Endothelial cell of umbilical vein (primary cell): ENCODE measurements at regions not wholly inside any gene's neighbourhood (a gene's known extent, or its start where the extent isn't known, plus 50 kb on each side); places are given as distances from the start of the nearest gene placed in this dataset.

Experiments used
- BruUV-seq: library from RNA; stranded (reverse); fragments of 400-500 nt; replicated peaks from 2 replicates; lab custom pipeline; 2021; lab: Mats Ljungman, UMichigan
- CTCF ChIA-PET: fragments of 300-600, 350-600 bp; sonication (Branson Sonifier 250); formaldehyde crosslinking; loops from one replicate; lab custom pipeline; 2021; ENCODE audit warnings: antibody characterized with exemption, inconsistent platforms; lab: Charles Lee
- POLR2A ChIA-PET: fragments of 300-600, 350-600 bp; sonication (Branson Sonifier 250); formaldehyde crosslinking; loops from one replicate; lab custom pipeline; 2021; ENCODE audit warnings: antibody characterized with exemption, inconsistent platforms; lab: Charles Lee
- DNase-seq: peaks from one replicate; pipeline ENCODE4 v3.0.0-alpha.2; 2011; ENCODE audit warnings: low read depth, low spot score
- FAIRE-seq: peaks from 2 replicates; lab custom pipeline; 2011; peaks lifted over from hg19 to GRCh38; lab: Jason Lieb, UNC
- H2AFZ ChIP-seq: 2 replicates; pipeline ENCODE4 v1.6.0; 2012; ENCODE audit warnings: low read depth, low read length, control low read depth, inconsistent platforms
- H3K27ac ChIP-seq: 2 replicates; pipeline ENCODE4 v1.5.1; 2011; ENCODE audit warnings: low read depth, mild to moderate bottlenecking, control low read depth, low read length, moderate library complexity; ENCODE audit not compliant: insufficient read depth
- H3K27me3 ChIP-seq, 2 experiments: 2 replicates each; pipeline versions ENCODE4 v1.6.0 to v1.6.1; 2011; ENCODE audit warnings: low read length in 2 of 2, mixed read lengths in 1 of 2; ENCODE audit not compliant: control insufficient read depth in 2 of 2, insufficient read depth in 2 of 2
- H3K36me3 ChIP-seq, 2 experiments: 2 replicates in 1 of 2; 3 replicates in 1 of 2; pipeline ENCODE4 v1.5.1; 2011; ENCODE audit warnings: low read length in 2 of 2, mild to moderate bottlenecking in 1 of 2, moderate library complexity in 1 of 2; ENCODE audit not compliant: control insufficient read depth in 2 of 2, insufficient read depth in 2 of 2; ENCODE audit errors: extremely low read depth in 1 of 2
- H3K4me1 ChIP-seq: 3 replicates; pipeline ENCODE4 v1.5.1; 2011; ENCODE audit warnings: mild to moderate bottlenecking, low read length; ENCODE audit not compliant: control insufficient read depth, insufficient read depth; ENCODE audit errors: extremely low read depth
- H3K4me2 ChIP-seq: 2 replicates; pipeline ENCODE4 v1.6.1; 2011; ENCODE audit warnings: low read length, control low read depth, mixed read lengths; ENCODE audit not compliant: insufficient read depth
- H3K4me3 ChIP-seq, 3 experiments: fragments of 200-600 bp in 1 of 3; sonication (generic), shearing (Covaris generic) in 1 of 3; replicated peaks in 1 of 3; 2 replicates each; pipeline ENCODE4 v1.5.1; 2011 to 2016; ENCODE audit warnings: control low read depth in 3 of 3, low read length in 3 of 3, mild to moderate bottlenecking in 2 of 3, inconsistent platforms in 1 of 3, low read depth in 1 of 3, moderate library complexity in 1 of 3; ENCODE audit not compliant: insufficient read depth in 1 of 3
- H3K79me2 ChIP-seq: 2 replicates; pipeline ENCODE4 v1.6.0; 2012; ENCODE audit warnings: low read length, inconsistent platforms; ENCODE audit not compliant: control insufficient read depth, insufficient read depth
- H3K9ac ChIP-seq: replicated peaks from 2 replicates; pipeline ENCODE3; 2011; ENCODE audit warnings: low read length, control low read depth; ENCODE audit not compliant: insufficient read depth; ENCODE audit errors: extremely low read depth
- H3K9me1 ChIP-seq: replicated peaks from 3 replicates; pipeline ENCODE4 v1.6.0; 2011; ENCODE audit warnings: mild to moderate bottlenecking, low read length; ENCODE audit not compliant: control insufficient read depth, insufficient read depth; ENCODE audit errors: extremely low read depth
- H3K9me3 ChIP-seq: replicated peaks from 2 replicates; pipeline ENCODE4 v1.5.1; 2012; ENCODE audit warnings: low read length, inconsistent platforms; ENCODE audit not compliant: control insufficient read depth, insufficient read depth
- H4K20me1 ChIP-seq: replicated peaks from 2 replicates; pipeline ENCODE3; 2011; ENCODE audit warnings: mild to moderate bottlenecking, low read length; ENCODE audit not compliant: control insufficient read depth, insufficient read depth; ENCODE audit errors: extremely low read depth
- EZH2 ChIP-seq: IDR thresholded peaks from 2 replicates; pipeline ENCODE4 v1.6.1; 2012; ENCODE audit warnings: borderline replicate concordance, low read depth, mild to moderate bottlenecking, moderate library complexity, low read length, inconsistent platforms; ENCODE audit not compliant: severe bottlenecking
- FOS ChIP-seq: IDR thresholded peaks from 2 replicates; pipeline ENCODE4 v1.6.1; 2011; ENCODE audit warnings: mild to moderate bottlenecking, low read length, moderate library complexity, borderline replicate concordance; ENCODE audit not compliant: insufficient read depth
- GATA2 ChIP-seq: IDR thresholded peaks from 2 replicates; pipeline ENCODE4 v1.7.0; 2011; ENCODE audit warnings: low read depth, mild to moderate bottlenecking, moderate library complexity, mixed read lengths, low read length; ENCODE audit not compliant: insufficient read length, insufficient read depth
- JUN ChIP-seq: IDR thresholded peaks from 2 replicates; pipeline ENCODE4 v1.6.1; 2011; ENCODE audit warnings: borderline replicate concordance, low read depth; ENCODE audit not compliant: insufficient read length, insufficient read depth
- MYC ChIP-seq: IDR thresholded peaks from one replicate; pipeline ENCODE4 v1.6.1; 2011; ENCODE audit warnings: mild to moderate bottlenecking, low read depth, low read length
- POLR2A ChIP-seq: IDR thresholded peaks from 2 replicates; pipeline ENCODE4 v1.6.1; 2012; ENCODE audit warnings: low read depth, mild to moderate bottlenecking, control low read depth, low read length
- POLR2AphosphoS5 ChIP-seq: IDR thresholded peaks from 2 replicates; pipeline ENCODE4 v1.6.1; 2012; ENCODE audit warnings: low read depth, mild to moderate bottlenecking, control low read depth, low read length, moderate library complexity; ENCODE audit not compliant: insufficient read depth
- dilution Hi-C: fragments of 300-500 bp; cut with MboI; formaldehyde crosslinking; loops from one replicate; pipeline ENCODE4 v1.15.0; 2019; ENCODE audit warnings: low sequenced_read_pairs; ENCODE audit not compliant: extremely low pct_ligation_motif_present
- intact Hi-C: fragments of 100-400 bp; cut with micrococcal nuclease; formaldehyde crosslinking; loops from one replicate; pipeline ENCODE4 v1.10.0; 2022
- TF ChIP-seq, protein P1 (sequence below): IDR thresholded peaks from 2 replicates; pipeline ENCODE4 v1.6.1; 2011; ENCODE audit not compliant: insufficient read depth, insufficient read length
- TF ChIP-seq, protein P2 (sequence below), 2 donors: IDR thresholded peaks; 1 replicate in 1 of 2; 2 replicates in 1 of 2; pipeline ENCODE4 v1.5.1; 2011; ENCODE audit warnings: low read length in 2 of 2, mild to moderate bottlenecking in 2 of 2, moderate library complexity in 2 of 2, control low read depth in 1 of 2, inconsistent platforms in 1 of 2, low read depth in 1 of 2; ENCODE audit not compliant: insufficient read depth in 1 of 2; ENCODE audit errors: extremely low read depth in 1 of 2

DNA sequence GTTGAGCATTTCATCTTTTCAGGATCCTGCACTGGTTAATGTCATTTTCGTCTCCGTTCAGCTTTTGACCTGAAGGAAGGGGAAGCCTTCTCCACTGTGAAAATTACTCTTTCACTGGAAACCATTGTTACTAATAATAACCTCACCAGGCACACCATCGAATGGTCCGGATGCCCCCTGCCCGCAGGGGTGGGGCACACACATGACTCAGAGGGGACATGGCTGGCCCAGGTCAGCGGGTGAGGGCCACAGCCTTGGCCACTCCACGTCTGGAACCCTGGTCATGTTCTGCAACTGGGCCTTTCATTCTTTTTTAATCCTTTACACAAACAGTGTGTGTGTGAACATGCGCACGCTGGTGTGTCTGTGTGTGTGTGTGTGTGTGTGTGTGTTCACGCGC is 191.8 kb downstream of the BCOR start:
- H3K36me3 ChIP-seq, result no peaks in the 10 kb centered on the region
- H2AFZ ChIP-seq, result peak overlapping the region; percentile 42
- FAIRE-seq (no peak), DNase-seq (peak; percentile 12)
- H3K27me3 ChIP-seq, result no peaks in the 10 kb centered on the region
- H3K27ac ChIP-seq, result peak overlapping the region; percentile 48
- CTCF ChIA-PET, result no interaction called here
- no peaks in the 10 kb centered on the region for H3K9me1 ChIP-seq
- POLR2A ChIA-PET, result no interaction called here
- intact Hi-C loops, result loop anchor here (5.0 kb wide), 5 partner anchors 49 to 261 kb away; no protein-coding TSS in a partner anchor
- no peaks in the 10 kb centered on the region for H4K20me1 ChIP-seq
- no peaks in the 10 kb centered on the region for H3K79me2 ChIP-seq
- TF ChIP-seq MYC, result no peak
- TF ChIP-seq GATA2, result no peak
- TF ChIP-seq POLR2A, result no peak
- no peak for TF ChIP-seq JUN
- TF ChIP-seq FOS, result no peak
- TF ChIP-seq, protein P1, sequence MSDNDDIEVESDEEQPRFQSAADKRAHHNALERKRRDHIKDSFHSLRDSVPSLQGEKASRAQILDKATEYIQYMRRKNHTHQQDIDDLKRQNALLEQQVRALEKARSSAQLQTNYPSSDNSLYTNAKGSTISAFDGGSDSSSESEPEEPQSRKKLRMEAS, result no peak
- TF ChIP-seq, protein P2, sequence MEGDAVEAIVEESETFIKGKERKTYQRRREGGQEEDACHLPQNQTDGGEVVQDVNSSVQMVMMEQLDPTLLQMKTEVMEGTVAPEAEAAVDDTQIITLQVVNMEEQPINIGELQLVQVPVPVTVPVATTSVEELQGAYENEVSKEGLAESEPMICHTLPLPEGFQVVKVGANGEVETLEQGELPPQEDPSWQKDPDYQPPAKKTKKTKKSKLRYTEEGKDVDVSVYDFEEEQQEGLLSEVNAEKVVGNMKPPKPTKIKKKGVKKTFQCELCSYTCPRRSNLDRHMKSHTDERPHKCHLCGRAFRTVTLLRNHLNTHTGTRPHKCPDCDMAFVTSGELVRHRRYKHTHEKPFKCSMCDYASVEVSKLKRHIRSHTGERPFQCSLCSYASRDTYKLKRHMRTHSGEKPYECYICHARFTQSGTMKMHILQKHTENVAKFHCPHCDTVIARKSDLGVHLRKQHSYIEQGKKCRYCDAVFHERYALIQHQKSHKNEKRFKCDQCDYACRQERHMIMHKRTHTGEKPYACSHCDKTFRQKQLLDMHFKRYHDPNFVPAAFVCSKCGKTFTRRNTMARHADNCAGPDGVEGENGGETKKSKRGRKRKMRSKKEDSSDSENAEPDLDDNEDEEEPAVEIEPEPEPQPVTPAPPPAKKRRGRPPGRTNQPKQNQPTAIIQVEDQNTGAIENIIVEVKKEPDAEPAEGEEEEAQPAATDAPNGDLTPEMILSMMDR (IDR thresholded peaks at IDR 0.05; ENCODE audit: extremely low read depth in 1 of 2, insufficient read depth in 1 of 2, low read depth in 1 of 2, low read length in 2 of 2), result no peak
- no peak for TF ChIP-seq EZH2
- no peak for TF ChIP-seq POLR2AphosphoS5
- dilution Hi-C loops, result no loop called here
- H3K9me3 ChIP-seq, result no peaks in the 10 kb centered on the region
- no peak overlapping the region for H3K4me3 ChIP-seq
- peak overlapping the region; percentile 32 for H3K4me2 ChIP-seq
- no TSS peak for BruUV-seq
- peaks cover 21% of the 10 kb centered on the region for H3K4me1 ChIP-seq
- no peak overlapping the region for H3K9ac ChIP-seq
